ENCODE measurements at regions not wholly inside any gene's neighbourhood (a gene's known extent, or its start where the extent isn't known, plus 50 kb on each side); places are given as distances from the start of the nearest gene placed in this dataset.

DNA sequence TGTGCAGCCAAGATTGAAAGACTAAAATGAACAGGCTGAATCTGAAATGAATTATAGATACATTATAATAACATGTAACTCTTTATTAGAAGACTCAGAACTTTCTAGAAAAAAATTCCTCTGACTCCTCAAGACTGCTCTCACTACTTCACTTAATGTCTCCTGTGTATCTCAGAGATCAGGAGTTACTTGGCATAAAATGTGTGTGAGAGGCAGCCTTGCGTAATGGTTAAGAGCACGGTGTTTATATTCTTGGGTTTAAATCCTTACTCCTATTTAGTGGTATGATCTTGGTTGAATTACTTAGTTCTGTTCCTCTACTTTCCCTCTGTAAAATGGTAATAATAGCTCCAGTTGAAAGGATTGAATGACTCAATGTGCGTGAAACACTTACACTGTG is 634.9 kb downstream of the LTN1 start:
- Histone ChIP-seq H3K36me3 (replicated peaks) (no peaks in the 10 kb centered on the region), H3K27ac (no peak overlapping the region), H3K27me3 (replicated peaks) (no peaks in the 10 kb centered on the region), H3K4me3 (ENCODE audit: low read depth, low read length) (no peak overlapping the region)
- in situ Hi-C loops (cut with HindIII; ENCODE audit: low pct_ligation_motif_present, low sequenced_read_pairs), result no loop called here
- TF ChIP-seq, protein P1, sequence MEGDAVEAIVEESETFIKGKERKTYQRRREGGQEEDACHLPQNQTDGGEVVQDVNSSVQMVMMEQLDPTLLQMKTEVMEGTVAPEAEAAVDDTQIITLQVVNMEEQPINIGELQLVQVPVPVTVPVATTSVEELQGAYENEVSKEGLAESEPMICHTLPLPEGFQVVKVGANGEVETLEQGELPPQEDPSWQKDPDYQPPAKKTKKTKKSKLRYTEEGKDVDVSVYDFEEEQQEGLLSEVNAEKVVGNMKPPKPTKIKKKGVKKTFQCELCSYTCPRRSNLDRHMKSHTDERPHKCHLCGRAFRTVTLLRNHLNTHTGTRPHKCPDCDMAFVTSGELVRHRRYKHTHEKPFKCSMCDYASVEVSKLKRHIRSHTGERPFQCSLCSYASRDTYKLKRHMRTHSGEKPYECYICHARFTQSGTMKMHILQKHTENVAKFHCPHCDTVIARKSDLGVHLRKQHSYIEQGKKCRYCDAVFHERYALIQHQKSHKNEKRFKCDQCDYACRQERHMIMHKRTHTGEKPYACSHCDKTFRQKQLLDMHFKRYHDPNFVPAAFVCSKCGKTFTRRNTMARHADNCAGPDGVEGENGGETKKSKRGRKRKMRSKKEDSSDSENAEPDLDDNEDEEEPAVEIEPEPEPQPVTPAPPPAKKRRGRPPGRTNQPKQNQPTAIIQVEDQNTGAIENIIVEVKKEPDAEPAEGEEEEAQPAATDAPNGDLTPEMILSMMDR (IDR thresholded peaks at IDR 0.05; ENCODE audit: low read depth, low read length, missing control alignments), result no peak
- DNase-seq, result no peak

DNA sequence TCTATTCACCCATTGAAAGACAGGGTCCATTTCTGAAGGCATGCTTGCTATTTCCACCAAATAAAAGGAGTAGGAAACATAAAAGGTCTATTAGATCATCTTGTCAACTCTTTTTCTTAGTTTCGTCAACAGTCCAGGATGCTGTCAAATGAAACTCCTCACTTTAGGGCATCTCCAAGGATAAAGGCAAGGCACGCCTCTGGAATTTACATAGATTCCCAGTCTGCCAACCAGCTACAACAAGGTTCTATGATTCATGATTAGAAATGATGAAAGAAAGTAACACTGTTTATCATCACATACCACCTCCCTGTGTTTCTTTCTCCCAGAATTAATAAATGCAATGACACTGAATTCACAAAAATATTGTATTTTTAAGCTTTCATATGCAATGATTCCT is 636.3 kb downstream of the LTN1 start:
- H3K4me3 ChIP-seq (ENCODE audit: low read depth, low read length), result no peak overlapping the region
- in situ Hi-C loops (cut with HindIII; ENCODE audit: low pct_ligation_motif_present, low sequenced_read_pairs), result no loop called here
- H3K27ac ChIP-seq, result no peak overlapping the region
- H3K36me3 ChIP-seq (replicated peaks), result no peaks in the 10 kb centered on the region
- H3K27me3 ChIP-seq (replicated peaks), result no peaks in the 10 kb centered on the region
- DNase-seq, result no peak
- TF ChIP-seq, protein P1 (IDR thresholded peaks at IDR 0.05; ENCODE audit: low read depth, low read length, missing control alignments), result no peak

DNA sequence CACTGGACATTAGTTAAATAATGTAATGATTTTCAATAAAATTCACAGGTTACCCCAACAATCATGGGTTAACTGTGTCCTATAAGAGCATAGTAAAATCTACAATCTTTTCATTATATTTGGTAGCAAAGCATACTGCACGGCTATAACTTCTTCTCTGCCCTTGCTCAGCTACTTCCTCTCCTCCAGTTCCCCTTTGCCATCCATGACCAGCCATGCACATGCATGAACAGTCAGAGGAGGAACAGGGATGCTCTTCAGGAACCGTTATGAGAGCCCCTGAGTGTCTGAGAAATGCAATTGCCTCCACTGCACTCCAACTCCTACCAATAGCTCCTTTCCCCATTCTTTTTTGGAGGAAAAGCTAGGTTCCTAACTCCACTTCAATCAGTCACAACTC is 646.7 kb downstream of the LTN1 start:
- Histone ChIP-seq H3K27ac (no peak overlapping the region), H3K27me3 (replicated peaks) (no peaks in the 10 kb centered on the region), H3K36me3 (replicated peaks) (no peaks in the 10 kb centered on the region), H3K4me3 (ENCODE audit: low read depth, low read length) (no peak overlapping the region)
- TF ChIP-seq, protein P1 (IDR thresholded peaks at IDR 0.05; ENCODE audit: low read depth, low read length, missing control alignments), result no peak
- no peak for DNase-seq
- in situ Hi-C loops (cut with HindIII; ENCODE audit: low pct_ligation_motif_present, low sequenced_read_pairs), result no loop called here

DNA sequence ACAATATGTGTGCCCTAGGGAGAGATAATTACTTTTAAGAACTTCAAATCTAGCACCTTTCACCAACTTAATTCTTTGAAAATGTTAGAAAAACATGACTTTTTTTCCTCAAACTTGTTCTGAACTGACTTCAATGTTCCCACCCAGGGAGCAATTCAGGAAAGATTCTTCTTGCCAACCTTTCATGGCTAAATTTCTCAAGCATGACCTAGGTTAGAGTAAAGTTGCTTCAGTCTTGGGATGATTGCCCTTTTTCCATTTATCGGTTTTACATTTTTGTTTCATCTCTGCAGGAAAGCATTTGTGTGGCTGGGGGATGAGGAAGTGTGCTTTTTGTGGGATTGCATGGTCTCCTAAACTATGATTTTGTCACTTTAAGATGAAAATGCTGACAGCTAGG is 647.7 kb downstream of the LTN1 start:
- no peak for DNase-seq
- Histone ChIP-seq H3K27me3 (replicated peaks) (no peaks in the 10 kb centered on the region), H3K27ac (no peak overlapping the region), H3K4me3 (ENCODE audit: low read depth, low read length) (no peak overlapping the region), H3K36me3 (replicated peaks) (no peaks in the 10 kb centered on the region)
- in situ Hi-C loops (cut with HindIII; ENCODE audit: low pct_ligation_motif_present, low sequenced_read_pairs), result no loop called here
- TF ChIP-seq, protein P1 (IDR thresholded peaks at IDR 0.05; ENCODE audit: low read depth, low read length, missing control alignments), result no peak

DNA sequence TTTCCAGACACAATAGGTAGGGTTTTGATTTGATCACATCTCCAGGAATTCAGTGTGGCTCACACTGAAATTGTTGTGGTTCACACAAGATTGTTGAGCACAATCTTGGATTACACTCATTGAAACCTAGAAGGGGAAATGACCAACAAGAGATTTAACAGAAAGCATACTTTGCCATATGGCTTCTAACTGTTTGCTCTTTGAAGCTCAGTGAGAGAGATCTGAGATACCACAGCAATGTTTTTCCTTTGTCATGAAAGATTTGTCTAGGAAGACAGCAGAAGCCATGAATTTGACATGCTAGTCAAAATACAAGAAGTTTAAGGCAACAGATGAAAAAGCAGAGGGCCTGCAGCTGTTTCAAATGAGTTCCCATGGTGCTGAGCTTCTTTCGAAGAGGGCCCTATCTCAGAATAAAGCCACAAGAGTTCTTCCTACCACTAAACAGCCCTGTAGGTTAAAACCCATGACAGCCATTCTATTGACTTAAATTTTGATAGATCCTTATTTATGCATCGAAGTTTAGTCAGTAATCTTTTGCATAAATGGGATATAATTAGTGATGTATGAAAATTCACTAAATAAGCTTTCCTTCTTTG is 650.4 kb downstream of the LTN1 start:
- no peak for DNase-seq
- TF ChIP-seq, protein P1 (IDR thresholded peaks at IDR 0.05; ENCODE audit: low read depth, low read length, missing control alignments), result no peak
- no peaks in the 10 kb centered on the region for H3K36me3 ChIP-seq (replicated peaks)
- in situ Hi-C loops (cut with HindIII; ENCODE audit: low pct_ligation_motif_present, low sequenced_read_pairs), result no loop called here
- no peaks in the 10 kb centered on the region for H3K27me3 ChIP-seq (replicated peaks)
- H3K4me3 ChIP-seq (ENCODE audit: low read depth, low read length), result no peak overlapping the region
- H3K27ac ChIP-seq, result no peak overlapping the region

DNA sequence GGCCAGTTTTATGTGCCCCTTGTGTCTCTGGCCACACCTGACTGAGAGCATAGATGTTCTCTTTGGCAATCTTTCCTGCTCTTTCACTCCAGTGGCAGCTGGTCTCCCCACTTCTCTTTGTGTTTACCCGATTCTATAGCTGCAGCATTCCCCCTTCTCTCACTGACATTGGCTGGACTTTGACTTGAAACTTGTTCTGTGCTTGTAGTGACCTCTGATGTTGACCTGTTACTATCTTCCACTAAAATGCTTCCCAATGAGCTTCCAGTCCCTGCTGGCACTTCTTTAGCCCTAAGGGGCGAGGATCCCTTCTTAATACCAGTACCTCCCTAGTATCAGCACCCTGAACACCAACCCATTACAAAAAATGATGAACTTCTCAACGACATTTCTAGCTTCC is 653.3 kb downstream of the LTN1 start:
- in situ Hi-C loops (cut with HindIII; ENCODE audit: low pct_ligation_motif_present, low sequenced_read_pairs), result no loop called here
- TF ChIP-seq, protein P1 (IDR thresholded peaks at IDR 0.05; ENCODE audit: low read depth, low read length, missing control alignments), result no peak
- Histone ChIP-seq H3K4me3 (ENCODE audit: low read depth, low read length) (no peak overlapping the region), H3K27me3 (replicated peaks) (no peaks in the 10 kb centered on the region), H3K27ac (no peak overlapping the region), H3K36me3 (replicated peaks) (no peaks in the 10 kb centered on the region)
- no peak for DNase-seq

All from brain microvascular endothelial cell (primary cell).